ENCODE measurements at regions not wholly inside any gene's neighbourhood (a gene's known extent, or its start where the extent isn't known, plus 50 kb on each side); places are given as distances from the start of the nearest gene placed in this dataset.

DNA sequence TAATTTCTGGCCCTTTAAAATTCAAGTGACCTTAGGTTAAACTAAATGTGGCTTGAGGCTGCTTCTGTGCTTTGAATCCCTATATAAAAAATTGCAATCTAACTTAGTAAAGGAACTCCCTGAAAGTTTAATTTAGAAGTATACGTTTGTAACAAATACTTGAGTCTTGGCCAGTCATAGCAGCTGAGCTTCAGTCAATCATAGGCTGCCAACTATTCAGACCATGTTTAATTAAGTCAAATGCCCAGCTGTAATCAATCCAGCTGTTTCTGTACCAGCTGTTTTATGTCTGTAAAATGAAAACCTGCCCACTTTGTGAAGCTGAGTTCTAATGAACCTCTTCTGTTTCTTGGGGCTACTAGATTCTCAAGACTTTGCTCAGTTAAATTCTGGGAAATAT is 760.1 kb downstream of the MAT2B start:
- Histone ChIP-seq H3K4me1 (ENCODE audit: control insufficient read depth in 1 of 2, insufficient read depth in 2 of 2, low read length in 2 of 2) (no peaks in the 10 kb centered on the region), H3K9ac (ENCODE audit: insufficient read depth, low read length, poor library complexity, severe bottlenecking) (no peak overlapping the region), H2AFZ (ENCODE audit: insufficient read depth, low read depth, low read length, poor library complexity, severe bottlenecking) (no peak overlapping the region), H3K36me3 (replicated peaks in 1 of 2; ENCODE audit: control insufficient read depth in 1 of 2, insufficient read depth in 2 of 2, low read length in 2 of 2) (no peaks in the 10 kb centered on the region), H3K4me3 (replicated peaks in 1 of 3; ENCODE audit: low read depth in 2 of 3, low read length in 3 of 3) (no peak overlapping the region), H3K4me2 (replicated peaks; ENCODE audit: extremely low read depth, low read length, poor library complexity, severe bottlenecking) (no peak overlapping the region), H3K27me3 (ENCODE audit: control insufficient read depth in 2 of 2, insufficient read depth in 2 of 2, low read length in 2 of 2) (no peaks in the 10 kb centered on the region), H3K27ac (ENCODE audit: low read depth in 1 of 2, low read length in 2 of 2) (no peak overlapping the region), H3K9me3 (replicated peaks in 1 of 2; ENCODE audit: control insufficient read depth in 1 of 2, insufficient read depth in 1 of 2, low read length in 2 of 2) (no peaks in the 10 kb centered on the region), H4K20me1 (ENCODE audit: insufficient read depth, low read length) (no peaks in the 10 kb centered on the region), H3K79me2 (ENCODE audit: insufficient read depth, low read length) (no peaks in the 10 kb centered on the region)
- H3K36me3 Mint-ChIP-seq, result no peaks in the 10 kb centered on the region
- peaks cover 0 to 3% (median 0%) of the 10 kb centered on the region in 7 donors for H3K9me3 Mint-ChIP-seq
- H3K4me1 Mint-ChIP-seq, result no peaks in the 10 kb centered on the region
- DNase-seq, result no peak
- intact Hi-C loops (cut with micrococcal nuclease), result no loop called here
- no peak overlapping the region for H3K4me3 Mint-ChIP-seq
- no peaks in the 10 kb centered on the region for H3K27me3 Mint-ChIP-seq (ENCODE audit: low read depth in 3 of 3)
- no CpG with 5 or more reads among the region's 1 CpG for WGBS (ENCODE audit: insufficient coverage)
- TF ChIP-seq, protein P1, sequence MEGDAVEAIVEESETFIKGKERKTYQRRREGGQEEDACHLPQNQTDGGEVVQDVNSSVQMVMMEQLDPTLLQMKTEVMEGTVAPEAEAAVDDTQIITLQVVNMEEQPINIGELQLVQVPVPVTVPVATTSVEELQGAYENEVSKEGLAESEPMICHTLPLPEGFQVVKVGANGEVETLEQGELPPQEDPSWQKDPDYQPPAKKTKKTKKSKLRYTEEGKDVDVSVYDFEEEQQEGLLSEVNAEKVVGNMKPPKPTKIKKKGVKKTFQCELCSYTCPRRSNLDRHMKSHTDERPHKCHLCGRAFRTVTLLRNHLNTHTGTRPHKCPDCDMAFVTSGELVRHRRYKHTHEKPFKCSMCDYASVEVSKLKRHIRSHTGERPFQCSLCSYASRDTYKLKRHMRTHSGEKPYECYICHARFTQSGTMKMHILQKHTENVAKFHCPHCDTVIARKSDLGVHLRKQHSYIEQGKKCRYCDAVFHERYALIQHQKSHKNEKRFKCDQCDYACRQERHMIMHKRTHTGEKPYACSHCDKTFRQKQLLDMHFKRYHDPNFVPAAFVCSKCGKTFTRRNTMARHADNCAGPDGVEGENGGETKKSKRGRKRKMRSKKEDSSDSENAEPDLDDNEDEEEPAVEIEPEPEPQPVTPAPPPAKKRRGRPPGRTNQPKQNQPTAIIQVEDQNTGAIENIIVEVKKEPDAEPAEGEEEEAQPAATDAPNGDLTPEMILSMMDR (IDR thresholded peaks at IDR 0.05), result no peak
- H3K27ac Mint-ChIP-seq, result no peak overlapping the region

DNA sequence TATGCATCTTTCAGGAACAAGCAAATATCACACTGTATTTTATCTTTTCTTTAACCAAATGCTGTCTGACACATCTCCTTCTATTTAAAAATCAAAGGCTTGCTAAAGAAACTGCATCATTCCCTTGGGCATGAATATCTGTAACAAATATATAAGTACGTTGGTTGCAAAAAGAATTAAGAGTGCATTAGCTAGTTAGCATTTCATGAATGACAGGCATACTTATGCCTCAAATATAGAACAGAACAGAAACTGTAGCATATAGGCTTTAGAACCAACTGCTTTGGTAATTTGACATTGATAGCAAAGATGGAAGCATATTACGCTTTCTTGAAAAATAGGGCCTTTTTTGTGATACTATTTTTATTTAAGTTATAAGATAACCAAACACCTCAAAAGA is 761.2 kb downstream of the MAT2B start:
- Histone ChIP-seq H3K9me3 (replicated peaks in 1 of 2; ENCODE audit: control insufficient read depth in 1 of 2, insufficient read depth in 1 of 2, low read length in 2 of 2) (no peaks in the 10 kb centered on the region), H3K36me3 (replicated peaks in 1 of 2; ENCODE audit: control insufficient read depth in 1 of 2, insufficient read depth in 2 of 2, low read length in 2 of 2) (no peaks in the 10 kb centered on the region), H3K4me1 (ENCODE audit: control insufficient read depth in 1 of 2, insufficient read depth in 2 of 2, low read length in 2 of 2) (no peaks in the 10 kb centered on the region), H3K4me3 (replicated peaks in 1 of 3; ENCODE audit: low read depth in 2 of 3, low read length in 3 of 3) (no peak overlapping the region), H2AFZ (ENCODE audit: insufficient read depth, low read depth, low read length, poor library complexity, severe bottlenecking) (no peak overlapping the region), H3K79me2 (ENCODE audit: insufficient read depth, low read length) (no peaks in the 10 kb centered on the region), H4K20me1 (ENCODE audit: insufficient read depth, low read length) (no peaks in the 10 kb centered on the region), H3K27me3 (ENCODE audit: control insufficient read depth in 2 of 2, insufficient read depth in 2 of 2, low read length in 2 of 2) (no peaks in the 10 kb centered on the region), H3K27ac (ENCODE audit: low read depth in 1 of 2, low read length in 2 of 2) (no peak overlapping the region), H3K4me2 (replicated peaks; ENCODE audit: extremely low read depth, low read length, poor library complexity, severe bottlenecking) (no peak overlapping the region), H3K9ac (ENCODE audit: insufficient read depth, low read length, poor library complexity, severe bottlenecking) (no peak overlapping the region)
- TF ChIP-seq, protein P1 (IDR thresholded peaks at IDR 0.05), result no peak
- H3K4me3 Mint-ChIP-seq, result no peak overlapping the region
- H3K4me1 Mint-ChIP-seq, result no peaks in the 10 kb centered on the region
- no peak for DNase-seq
- no peaks in the 10 kb centered on the region for H3K36me3 Mint-ChIP-seq
- intact Hi-C loops (cut with micrococcal nuclease), result no loop called here
- no peak overlapping the region for H3K27ac Mint-ChIP-seq
- H3K9me3 Mint-ChIP-seq, result peaks cover 0 to 3% (median 0%) of the 10 kb centered on the region in 7 donors
- WGBS (ENCODE audit: insufficient coverage), result no CpG with 5 or more reads among the region's 2 CpGs
- H3K27me3 Mint-ChIP-seq (ENCODE audit: low read depth in 3 of 3), result no peaks in the 10 kb centered on the region

Measured in CD14-positive monocyte (primary cell).